GM12873 (cell line): ENCODE measurements at regions not wholly inside any gene's neighbourhood (a gene's known extent, or its start where the extent isn't known, plus 50 kb on each side); places are given as distances from the start of the nearest gene placed in this dataset.

Experiments
- TF ChIP-seq, protein P1 (sequence below): IDR thresholded peaks from 2 replicates; pipeline ENCODE4 v1.5.1; 2012; ENCODE audit warnings: low read depth, mild to moderate bottlenecking, moderate library complexity, low read length, control low read depth; ENCODE audit not compliant: insufficient read depth; ENCODE audit errors: missing control alignments

DNA sequence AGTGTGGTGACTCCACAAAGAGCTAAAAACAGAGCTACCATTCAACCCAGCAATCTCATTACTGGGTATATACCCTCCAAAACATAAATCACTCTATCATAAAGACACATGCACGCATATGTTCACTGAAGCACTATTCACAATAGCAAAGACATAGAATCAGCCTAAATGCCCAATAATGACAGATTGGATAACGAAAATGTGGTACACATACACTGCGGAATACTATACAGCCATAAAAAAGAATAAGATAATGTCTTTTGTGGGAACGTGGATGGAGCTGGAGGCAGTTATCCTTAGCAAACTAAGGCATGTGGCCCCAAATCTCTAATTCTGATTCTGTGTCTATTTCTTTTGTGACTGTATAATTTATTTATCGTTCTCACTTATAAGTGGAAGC lies 89.0 kb upstream of the PRNP start:
- TF ChIP-seq, protein P1, sequence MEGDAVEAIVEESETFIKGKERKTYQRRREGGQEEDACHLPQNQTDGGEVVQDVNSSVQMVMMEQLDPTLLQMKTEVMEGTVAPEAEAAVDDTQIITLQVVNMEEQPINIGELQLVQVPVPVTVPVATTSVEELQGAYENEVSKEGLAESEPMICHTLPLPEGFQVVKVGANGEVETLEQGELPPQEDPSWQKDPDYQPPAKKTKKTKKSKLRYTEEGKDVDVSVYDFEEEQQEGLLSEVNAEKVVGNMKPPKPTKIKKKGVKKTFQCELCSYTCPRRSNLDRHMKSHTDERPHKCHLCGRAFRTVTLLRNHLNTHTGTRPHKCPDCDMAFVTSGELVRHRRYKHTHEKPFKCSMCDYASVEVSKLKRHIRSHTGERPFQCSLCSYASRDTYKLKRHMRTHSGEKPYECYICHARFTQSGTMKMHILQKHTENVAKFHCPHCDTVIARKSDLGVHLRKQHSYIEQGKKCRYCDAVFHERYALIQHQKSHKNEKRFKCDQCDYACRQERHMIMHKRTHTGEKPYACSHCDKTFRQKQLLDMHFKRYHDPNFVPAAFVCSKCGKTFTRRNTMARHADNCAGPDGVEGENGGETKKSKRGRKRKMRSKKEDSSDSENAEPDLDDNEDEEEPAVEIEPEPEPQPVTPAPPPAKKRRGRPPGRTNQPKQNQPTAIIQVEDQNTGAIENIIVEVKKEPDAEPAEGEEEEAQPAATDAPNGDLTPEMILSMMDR, result no peak

DNA sequence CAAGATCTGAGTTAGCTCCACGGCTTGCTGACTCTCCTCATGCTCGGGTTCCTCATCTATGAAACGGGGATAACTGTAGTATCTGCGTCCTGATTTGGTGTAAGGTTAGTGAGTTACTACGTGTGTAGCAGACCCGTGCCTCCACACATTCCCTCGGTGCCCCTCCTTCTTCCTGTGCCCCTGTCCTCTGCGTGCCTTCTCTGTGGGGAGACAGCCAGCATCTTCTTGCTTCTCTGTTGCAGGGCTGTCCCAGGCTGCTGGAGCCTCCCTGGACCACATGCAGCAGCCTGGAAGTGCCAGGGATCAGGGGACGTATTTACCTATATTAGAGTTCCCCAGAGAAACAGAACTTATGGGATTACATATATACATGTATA lies 93.1 kb upstream of the PRNP start:
- TF ChIP-seq, protein P1, result no peak

DNA sequence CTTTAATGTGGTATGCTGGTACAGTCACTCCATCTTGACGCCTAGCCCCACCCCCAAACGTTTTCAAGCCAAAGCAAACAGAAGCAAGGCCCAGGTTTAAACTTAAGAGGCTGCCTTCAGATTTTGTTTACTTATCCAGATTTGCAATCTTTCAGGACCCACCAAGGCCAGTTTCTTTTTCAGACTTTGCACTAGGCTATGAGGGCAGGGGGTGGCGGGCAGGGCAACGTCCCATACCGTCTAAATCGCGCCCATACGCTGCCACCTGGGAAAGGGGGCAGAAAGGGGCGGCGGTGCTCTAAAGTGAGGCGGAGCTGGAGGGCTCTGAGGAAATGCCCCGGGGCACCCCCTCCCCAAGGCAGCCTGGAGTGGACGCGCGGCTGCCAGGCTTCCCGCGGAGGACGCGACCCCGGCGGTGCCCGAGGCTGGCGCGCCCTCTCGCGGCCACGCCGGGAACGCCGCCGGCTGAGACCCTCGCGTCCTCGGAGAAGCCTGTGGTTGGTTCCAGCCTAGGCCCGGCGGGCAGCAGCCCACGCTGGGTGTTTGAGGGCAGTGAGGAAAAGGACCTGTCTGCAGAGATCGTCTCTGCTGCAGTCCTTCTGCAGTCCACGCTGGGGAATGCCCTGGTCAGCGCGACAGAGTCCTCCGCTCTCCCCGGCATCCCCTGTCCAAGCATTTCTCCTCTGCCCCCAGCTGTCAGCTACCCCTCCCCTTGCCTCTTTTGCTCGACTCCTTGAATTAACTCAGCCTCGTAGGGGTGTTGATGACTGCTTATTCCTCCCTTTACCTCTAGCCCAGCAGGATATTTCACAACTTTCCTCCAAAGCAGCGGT lies 93.7 kb upstream of the PRNP start:
- TF ChIP-seq, protein P1, result peak; percentile 89

DNA sequence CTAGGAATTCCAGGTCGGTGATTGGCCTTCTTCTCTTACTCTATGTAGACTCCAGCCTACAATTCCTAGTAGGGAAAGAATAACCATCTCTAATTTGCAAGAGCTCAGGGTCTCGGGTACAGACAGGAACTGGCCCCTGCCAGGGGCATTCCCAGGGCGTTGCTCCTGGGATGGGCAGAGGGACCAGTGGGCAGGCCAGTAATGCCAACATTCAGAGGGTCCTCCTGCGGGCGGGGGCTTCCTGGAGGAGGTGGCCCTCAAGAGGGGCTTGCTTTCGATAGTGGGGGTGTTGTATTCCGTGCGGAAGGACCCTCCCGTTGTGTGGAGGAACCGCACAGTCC lies 94.3 kb upstream of the PRNP start:
- TF ChIP-seq, protein P1, result no peak

DNA sequence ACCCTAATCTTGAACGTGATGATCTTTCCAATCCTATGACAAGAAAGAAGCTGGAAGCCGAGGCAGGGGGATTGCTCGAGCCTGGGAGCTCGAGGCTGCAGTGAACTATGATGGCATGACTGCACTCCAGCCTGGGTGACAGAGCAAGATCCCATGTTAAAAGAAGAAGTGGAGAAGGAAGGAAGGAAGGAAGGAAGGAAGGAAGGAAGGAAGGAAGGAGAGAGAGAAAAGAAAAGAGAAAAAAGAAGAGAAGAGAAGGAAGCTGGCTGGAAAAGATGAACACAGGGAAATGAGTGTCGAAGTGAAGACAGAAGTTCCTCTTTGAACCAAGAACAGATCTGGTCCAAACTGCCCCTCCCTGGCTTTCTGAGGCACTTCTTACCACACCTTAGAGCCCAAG lies 100.5 kb upstream of the PRNP start:
- TF ChIP-seq, protein P1, result no peak

DNA sequence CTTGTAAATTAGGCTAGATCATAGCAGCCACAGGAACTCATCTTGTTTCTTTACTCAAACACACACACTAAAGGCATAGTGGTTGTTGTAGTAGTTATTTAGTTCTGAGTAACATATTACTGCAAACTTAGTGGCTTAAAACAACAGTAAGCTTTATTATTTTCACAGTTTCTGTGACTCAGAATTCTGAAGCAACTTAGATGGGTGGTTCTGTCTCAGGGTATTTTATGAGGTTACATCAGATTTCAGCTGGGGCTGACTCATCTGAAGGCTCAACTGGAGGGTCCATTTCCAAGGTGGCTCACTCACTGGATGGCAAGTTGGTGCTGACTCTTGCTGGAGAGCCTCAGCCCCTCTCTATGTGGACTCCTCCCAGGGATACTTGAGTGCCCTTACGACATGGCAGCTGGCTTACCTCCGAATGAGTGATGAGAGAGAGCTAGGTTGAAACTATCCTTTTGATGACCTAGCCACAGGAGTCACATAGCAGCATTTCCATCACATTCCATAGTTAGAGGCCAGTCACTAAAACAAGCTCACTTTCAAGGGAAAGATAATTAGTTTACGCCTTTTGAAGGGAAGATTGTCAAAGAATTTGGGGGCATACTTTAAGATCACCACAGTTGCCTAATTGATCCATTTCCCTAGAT lies 101.0 kb upstream of the PRNP start:
- TF ChIP-seq, protein P1, result no peak

DNA sequence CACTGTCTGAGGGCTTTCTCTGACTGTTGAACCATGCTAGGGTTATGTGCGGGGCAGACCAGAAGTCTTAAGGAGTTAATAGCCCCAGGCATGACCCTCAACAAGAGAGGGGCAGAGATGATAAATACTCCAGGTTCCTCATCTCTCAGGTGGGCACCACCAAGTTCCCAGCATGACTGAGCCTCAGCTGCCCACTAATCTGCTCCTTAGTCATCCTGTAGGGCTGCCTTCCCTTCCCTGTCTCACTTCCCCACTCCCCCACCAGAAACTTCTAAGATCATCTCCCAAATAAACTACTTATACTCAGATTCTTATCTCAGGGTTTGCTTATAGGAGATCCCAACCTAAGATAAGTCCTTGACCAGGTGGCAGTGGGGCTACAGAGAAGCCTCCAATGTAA lies 101.7 kb upstream of the PRNP start:
- TF ChIP-seq, protein P1, result no peak
